GM19025 (cell line): ENCODE measurements at regions not wholly inside any gene's neighbourhood (a gene's known extent, or its start where the extent isn't known, plus 50 kb on each side); places are given as distances from the start of the nearest gene placed in this dataset.
"Not testable (repeated sequence)": the region's sequence is repeated elsewhere in the genome, so short reads cannot be mapped to it uniquely, and the experiment has no call there.

Source experiments
- ATAC-seq: cut with Tn5 transposase; IDR thresholded peaks from one replicate; pipeline ENCODE4 v1.9.1; 2021; ENCODE audit warnings: mild to moderate bottlenecking, low read depth, moderate library complexity; ENCODE audit not compliant: unreplicated experiment

- not testable (repeated sequence) for ATAC-seq
Observed at GRCh38 chr1:59217439-59217838, 79.5 kb upstream of the FGGY start.

- no peak for ATAC-seq
Observed at GRCh38 chr1:59218521-59219236, 78.2 kb upstream of the FGGY start.

- ATAC-seq, result no peak
Observed at GRCh38 chr1:59219916-59220315, 77.0 kb upstream of the FGGY start.

GRCh38 chr1:59220356-59220755 is 76.5 kb upstream of the FGGY start:
- no peak for ATAC-seq

GRCh38 chr1:59223198-59223597 is 73.7 kb upstream of the FGGY start:
- ATAC-seq, result no peak

GRCh38 chr1:59223989-59224634 is 72.8 kb upstream of the FGGY start:
- ATAC-seq, result no peak

- no peak for ATAC-seq
Observed at GRCh38 chr1:59225594-59226316, 71.1 kb upstream of the FGGY start.

- ATAC-seq, result no peak
Observed at GRCh38 chr1:59229138-59229537, 67.8 kb upstream of the FGGY start.

- ATAC-seq, result no peak
Observed at GRCh38 chr1:59230622-59231021, 66.3 kb upstream of the FGGY start.

GRCh38 chr1:59232216-59232615 is 64.7 kb upstream of the FGGY start:
- ATAC-seq, result no peak

GRCh38 chr1:59233444-59233843 is 63.5 kb upstream of the FGGY start:
- no peak for ATAC-seq

GRCh38 chr1:59236721-59237545 is 60.0 kb upstream of the FGGY start:
- no peak for ATAC-seq

GRCh38 chr1:59237900-59238299 is 59.0 kb upstream of the FGGY start:
- ATAC-seq, result no peak

- no peak for ATAC-seq
Observed at GRCh38 chr1:59238333-59238934, 58.5 kb upstream of the FGGY start.

- no peak for ATAC-seq
Observed at GRCh38 chr1:59238993-59239392, 57.9 kb upstream of the FGGY start.

GRCh38 chr1:59241909-59242308 is 55.0 kb upstream of the FGGY start:
- ATAC-seq, result no peak

GRCh38 chr1:59242370-59242769 is 54.5 kb upstream of the FGGY start:
- ATAC-seq, result no peak

- ATAC-seq, result no peak
Observed at GRCh38 chr1:59243550-59243949, 53.3 kb upstream of the FGGY start.

- no peak for ATAC-seq
Observed at GRCh38 chr1:59243978-59244377, 52.9 kb upstream of the FGGY start.

- ATAC-seq, result no peak
Observed at GRCh38 chr1:59244891-59245290, 52.0 kb upstream of the FGGY start.
